GM21576 (cell line): ENCODE measurements at regions not wholly inside any gene's neighbourhood (a gene's known extent, or its start where the extent isn't known, plus 50 kb on each side); places are given as distances from the start of the nearest gene placed in this dataset.

Experiments
- ATAC-seq: cut with Tn5 transposase; IDR thresholded peaks from one replicate; pipeline ENCODE4 v1.9.1; 2021; ENCODE audit warnings: mild to moderate bottlenecking, moderate library complexity; ENCODE audit not compliant: unreplicated experiment

DNA sequence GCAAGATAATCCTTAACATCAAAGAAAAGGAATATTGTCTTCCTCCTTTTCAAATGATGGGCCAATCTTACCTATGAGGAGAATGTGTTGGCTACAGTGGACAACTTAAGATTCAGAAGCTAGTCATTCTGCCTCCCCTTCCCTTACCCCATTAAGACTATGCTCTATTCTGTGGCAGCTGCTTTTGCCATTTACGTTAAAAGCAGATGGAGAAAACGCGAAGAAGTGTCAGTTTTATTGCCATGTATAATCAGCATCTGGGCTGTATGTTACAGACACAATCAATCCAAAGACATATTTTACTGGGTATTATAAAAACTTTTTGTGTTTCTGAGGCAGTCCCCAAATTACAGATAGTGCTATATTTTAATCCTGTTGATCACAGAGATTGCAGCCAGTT, 196.1 kb upstream of the PACRGL start:
- no peak for ATAC-seq

DNA sequence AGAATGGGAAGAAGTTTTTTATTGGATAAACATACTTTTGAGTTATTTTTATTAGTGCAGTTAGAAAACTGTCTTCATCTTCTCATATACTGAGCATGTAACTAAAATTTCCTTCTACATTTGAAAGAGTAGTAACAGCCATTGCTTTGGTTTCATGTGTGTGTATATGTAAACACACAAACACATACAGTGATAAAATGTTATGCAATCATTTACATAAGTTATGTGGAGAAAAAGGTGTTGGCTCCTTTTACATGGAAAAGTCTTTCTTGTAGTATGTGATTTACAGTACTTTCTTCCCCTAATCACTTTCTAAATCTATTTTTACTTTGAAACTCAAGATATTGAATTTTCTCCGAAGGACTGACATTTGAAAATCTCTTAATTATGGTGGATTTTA, 194.3 kb upstream of the PACRGL start:
- no peak for ATAC-seq

DNA sequence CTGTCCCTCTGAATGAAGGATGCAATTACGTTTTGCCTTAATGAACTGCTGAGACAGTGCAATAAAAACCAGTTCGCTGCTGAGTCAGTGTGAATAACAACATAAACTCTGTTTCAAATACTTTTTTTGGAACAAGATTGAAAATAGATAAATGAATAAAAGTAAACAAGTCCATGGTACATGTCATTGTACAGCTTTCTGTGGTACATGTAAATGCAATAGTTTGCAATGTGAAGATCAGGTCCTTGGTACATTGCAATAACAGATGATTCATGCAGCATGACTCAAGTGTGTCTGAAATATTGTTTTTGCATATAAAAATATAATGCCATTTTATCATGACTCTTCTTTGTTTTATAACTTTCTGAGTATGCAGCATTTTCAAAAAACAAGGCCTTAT, 193.4 kb upstream of the PACRGL start:
- no peak for ATAC-seq

- no peak for ATAC-seq
These were observed 190.9 kb upstream of the PACRGL start for GRCh38 chr4:20509315-20509714.

DNA sequence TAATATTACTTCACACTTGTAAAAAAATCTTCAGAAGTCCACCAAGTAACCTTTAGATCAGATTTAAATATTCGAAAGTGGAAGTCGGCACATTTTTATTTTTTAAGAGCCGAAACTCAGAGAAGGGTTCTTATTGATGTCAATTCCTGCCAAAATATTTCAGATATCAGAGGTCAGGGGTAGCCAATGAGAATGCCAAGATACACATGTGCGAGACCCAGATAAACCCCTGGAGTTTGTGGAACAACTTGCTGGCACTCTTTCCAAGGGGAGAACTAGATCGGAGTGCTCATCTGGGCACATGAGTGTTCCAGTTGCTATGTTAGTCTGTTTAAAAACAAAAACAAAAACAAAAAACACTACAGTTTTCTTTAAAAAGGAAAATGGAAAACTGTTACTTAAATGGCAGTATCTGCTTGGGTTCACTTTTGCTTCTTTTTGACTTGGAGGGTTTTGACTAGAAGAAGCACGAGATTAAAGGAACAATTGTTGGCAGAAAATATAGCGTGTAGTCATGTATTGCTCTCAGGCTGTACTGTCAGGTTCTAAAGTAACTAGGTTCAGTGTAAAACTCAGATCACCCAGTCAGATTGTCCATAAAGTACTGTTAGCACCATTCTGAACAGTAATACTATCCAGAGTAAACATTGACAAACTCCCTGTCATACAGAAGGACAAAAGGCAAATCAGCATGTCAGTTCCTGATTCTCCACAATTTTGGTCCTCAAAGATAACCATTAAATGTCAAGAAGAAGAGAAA, 188.0 kb upstream of the PACRGL start:
- no peak for ATAC-seq

DNA sequence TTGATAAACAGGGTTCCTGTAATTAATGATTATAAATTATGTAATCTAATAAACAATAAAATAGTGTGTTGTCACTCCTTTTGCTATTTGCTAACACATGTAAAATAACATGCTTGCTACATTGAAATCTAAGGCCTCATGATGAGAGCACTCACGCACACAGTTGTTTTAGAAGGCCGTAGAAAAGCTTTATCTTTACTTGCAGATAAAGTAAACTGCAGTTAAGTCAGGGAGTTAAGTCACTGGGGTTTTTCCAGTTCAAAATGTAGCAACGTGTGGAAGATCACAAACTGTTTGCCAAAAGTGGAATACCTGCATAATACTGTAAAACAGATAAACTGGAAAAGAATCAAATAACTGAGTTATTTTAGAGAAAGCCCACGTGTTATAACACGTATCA, 187.3 kb upstream of the PACRGL start:
- no peak for ATAC-seq

DNA sequence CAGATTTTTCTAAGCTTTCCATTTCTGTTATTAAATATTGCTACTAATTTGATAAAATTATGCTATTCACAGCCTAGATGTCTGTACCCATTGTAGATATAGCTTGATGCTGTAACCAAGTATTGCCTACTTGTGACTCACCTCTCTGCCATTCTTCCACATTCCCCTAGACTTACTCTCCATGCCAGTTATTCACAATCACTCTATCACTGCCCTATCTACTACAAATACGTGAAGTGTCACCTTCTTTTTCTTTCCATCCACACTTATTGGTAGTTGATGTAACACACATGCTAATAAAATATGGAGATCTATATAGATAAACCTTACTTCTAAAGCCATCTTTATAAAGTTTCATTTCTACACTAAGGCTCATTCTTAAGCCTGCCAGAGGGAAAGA, 179.4 kb upstream of the PACRGL start:
- ATAC-seq, result no peak

DNA sequence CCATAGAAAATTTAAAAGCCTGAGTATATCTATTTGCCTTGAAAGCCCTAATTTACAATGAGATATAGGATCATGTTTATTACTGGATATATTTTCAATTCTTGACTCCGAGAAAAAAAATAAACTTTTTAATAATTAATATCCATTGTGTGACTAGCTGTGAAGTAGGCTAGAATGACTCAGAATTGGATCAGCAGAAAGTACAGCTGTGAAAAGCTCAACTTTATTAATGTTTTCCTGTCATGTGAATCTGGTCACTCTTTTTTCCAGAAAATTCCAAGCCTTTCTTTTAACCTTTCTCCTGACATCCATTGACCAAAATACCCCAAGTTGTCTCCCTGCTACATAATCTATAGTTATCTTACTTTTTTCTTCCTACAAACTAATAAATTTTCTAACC, 171.8 kb upstream of the PACRGL start:
- no peak for ATAC-seq

GRCh38 chr4:20529691-20530090, 170.6 kb upstream of the PACRGL start:
- no peak for ATAC-seq

DNA sequence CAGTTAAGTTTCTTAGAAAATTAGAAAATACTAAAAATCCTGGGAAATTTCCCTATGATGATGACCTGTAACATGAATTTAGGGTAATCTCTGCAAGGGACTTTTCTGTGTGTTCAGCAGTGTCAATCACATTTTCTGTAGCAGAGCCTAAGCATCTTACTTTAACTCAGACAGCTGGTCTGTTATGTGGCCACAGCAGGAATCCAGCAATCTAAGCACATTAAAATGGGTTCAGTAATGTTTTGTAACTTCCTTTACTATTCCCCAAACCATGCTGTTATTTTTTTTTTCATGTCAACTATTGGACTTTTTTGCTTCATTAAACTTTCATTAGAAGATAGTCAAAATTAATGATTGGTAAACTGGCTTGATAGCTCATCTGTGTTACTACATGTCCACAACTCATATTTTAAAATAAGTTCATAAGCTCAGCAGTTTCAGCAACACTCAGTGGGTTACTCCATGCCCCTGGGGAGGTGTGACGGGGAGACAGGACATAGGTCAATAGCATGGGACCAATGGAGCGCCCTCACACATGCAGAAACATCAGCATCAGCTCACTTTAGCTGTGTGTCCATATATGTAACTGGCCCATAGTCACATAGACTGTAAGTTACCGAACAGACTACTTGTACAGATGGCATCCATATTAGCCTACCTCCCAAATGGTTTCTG, 168.0 kb upstream of the PACRGL start:
- ATAC-seq, result no peak

DNA sequence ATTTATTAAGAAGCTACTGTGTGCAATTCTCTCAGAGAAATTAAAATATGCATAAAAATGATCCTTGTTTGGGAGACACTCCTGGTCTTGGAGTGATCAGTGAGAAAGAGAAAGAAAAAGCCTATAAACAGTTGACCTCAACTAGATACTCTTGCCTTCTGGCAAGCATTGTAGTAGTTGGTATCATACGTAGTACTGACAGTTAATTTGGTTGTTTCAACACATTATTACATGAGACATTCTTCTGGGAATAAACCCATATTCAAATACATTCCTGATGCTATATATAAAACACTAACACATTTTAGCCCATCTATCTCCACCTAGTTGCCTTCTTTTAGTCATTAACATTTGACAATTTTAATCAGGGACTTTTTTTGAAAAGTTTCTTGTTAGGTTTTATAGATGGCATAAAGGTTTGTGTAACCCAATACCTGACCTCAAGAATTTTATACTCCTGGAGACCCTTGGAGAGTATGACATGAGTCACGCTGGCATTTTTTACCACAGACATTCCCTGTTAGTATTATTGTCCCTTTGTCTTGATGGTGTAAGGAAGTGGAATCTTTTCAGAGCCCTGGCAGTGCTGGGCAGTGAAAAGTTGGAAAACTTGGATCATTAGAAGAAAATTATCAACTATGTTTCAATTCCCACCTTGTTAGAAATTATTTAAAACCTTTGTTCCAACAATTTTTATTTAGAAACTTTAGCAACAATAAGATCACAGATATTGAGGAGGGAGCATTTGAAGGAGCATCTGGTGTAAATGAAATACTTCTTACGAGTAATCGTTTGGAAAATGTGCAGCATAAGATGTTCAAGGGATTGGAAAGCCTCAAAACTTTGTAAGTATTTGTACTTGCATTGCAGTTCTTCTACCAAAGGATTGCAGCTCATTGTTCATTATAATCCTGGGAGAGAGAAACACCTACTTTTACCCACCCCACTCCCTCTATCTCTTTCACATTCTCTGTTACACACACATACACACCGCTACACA, 167.1 kb upstream of the PACRGL start:
- ATAC-seq, result no peak

- no peak for ATAC-seq
These were observed 161.4 kb upstream of the PACRGL start for GRCh38 chr4:20538905-20539304.

- ATAC-seq, result no peak
These were observed 157.1 kb upstream of the PACRGL start for GRCh38 chr4:20543131-20543530.

- no peak for ATAC-seq
These were observed 155.6 kb upstream of the PACRGL start for GRCh38 chr4:20544645-20545044.

DNA sequence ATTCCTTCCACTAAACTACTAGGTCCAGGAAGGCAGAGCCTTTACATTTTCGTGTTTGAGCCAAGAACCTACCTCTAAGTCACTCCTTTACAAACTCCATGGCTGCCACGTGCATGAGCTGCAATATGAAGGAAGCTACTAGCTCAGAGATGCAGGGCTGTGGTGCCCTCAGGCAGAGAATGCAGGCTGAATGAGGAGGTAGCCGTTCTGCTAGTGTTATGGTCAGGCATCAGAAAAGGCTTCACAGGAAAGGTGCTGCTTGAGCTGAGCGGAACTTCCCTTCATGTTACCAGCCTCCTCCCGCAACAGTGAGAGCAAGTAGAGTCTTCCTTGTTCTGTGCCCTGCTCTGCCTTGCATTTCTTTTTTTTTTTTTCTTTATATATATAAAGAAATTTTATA, 148.3 kb upstream of the PACRGL start:
- no peak for ATAC-seq

GRCh38 chr4:20554134-20554533, 146.1 kb upstream of the PACRGL start:
- ATAC-seq, result no peak

DNA sequence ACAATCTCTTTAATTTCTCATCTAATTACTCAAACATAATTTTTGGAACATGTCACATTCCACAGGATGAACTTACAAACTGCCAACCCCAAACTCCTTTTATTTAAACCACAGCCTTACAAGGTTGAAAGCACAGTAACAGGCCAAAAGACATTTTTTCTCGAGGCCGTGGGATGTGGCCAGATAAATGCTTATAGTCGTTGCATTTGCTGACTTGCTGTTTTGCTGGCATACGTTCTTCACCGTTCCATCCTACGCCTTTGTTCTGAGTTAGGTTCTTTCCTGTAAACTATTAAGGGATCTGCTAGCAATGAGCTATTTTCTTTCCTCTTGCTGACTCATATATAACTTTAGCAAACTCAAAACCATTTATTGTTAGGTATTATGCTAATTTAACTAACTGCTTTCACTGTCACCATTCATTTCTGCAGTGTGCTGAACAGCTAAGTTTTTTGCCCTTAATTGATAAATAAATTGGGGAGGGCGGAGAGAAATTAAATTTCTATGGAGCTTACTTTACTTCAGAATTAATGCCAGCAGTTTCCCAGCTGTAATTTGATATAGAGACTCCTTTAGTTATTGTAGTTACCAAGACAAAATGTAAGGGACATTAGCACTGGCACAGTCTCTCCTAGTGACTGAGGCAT, 135.1 kb upstream of the PACRGL start:
- no peak for ATAC-seq

- ATAC-seq, result no peak
These were observed 129.1 kb upstream of the PACRGL start for GRCh38 chr4:20570981-20571715.

DNA sequence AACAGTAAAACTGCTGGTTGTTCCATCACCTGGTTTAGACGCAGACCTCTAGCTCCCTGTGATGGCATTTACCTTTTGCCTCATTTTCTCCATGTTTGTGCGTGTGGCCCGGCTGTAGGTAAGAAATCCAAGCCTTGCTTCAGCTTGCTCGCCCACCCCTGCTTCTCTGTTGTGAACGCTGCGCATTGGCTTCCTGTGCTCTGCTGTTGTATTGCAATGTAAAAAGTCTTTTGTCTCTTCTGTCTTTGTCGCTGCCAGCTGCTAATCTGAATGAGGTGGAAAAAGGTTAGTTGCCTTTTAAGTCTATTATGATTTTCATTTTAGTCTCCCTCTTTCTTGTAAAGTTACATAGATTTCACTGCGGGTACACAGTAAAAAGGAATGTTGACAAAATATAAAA, 127.3 kb upstream of the PACRGL start:
- ATAC-seq, result no peak

- ATAC-seq, result no peak
These were observed 125.3 kb upstream of the PACRGL start for GRCh38 chr4:20574986-20575385.
